Prostate gland (tissue), 2 donors: ENCODE measurements at regions not wholly inside any gene's neighbourhood (a gene's known extent, or its start where the extent isn't known, plus 50 kb on each side); places are given as distances from the start of the nearest gene placed in this dataset.

ENCODE experiments used
- CTCF ChIP-seq, 4 experiments: fragments of 200-600 bp in 2 of 4; fragments of 450-650 bp in 2 of 4; sonication (generic) in 2 of 4; IDR thresholded peaks; 1 replicate in 3 of 4; 2 replicates in 1 of 4; pipeline ENCODE4 v1.5.1; 2016 to 2019; ENCODE audit warnings: antibody characterized with exemption in 4 of 4, mild to moderate bottlenecking in 2 of 4, moderate library complexity in 2 of 4
- POLR2A ChIP-seq: fragments of 450-650 bp; IDR thresholded peaks from one replicate; pipeline ENCODE4 v1.6.1; 2016; ENCODE audit warnings: antibody characterized with exemption, mild to moderate bottlenecking
- POLR2AphosphoS5 ChIP-seq: sonication (generic); formaldehyde crosslinking; IDR thresholded peaks from one replicate; pipeline ENCODE4 v1.6.1; 2017; ENCODE audit warnings: antibody characterized with exemption

- no peak for TF ChIP-seq POLR2AphosphoS5
- TF ChIP-seq CTCF (IDR thresholded peaks at IDR 0.05): no peak
- TF ChIP-seq POLR2A: no peak
Measured at GRCh38 chr12:90333424-90333823, 621.6 kb downstream of the CCER1 start.
